NCI-H1105 treated with DMSO at 0.1 percent for 48 hours (cell line): ENCODE measurements at regions not wholly inside any gene's neighbourhood (a gene's known extent, or its start where the extent isn't known, plus 50 kb on each side); places are given as distances from the start of the nearest gene placed in this dataset.
"Not testable (repeated sequence)": the region's sequence is repeated elsewhere in the genome, so short reads cannot be mapped to it uniquely, and the experiment has no call there.

ENCODE experiments used
- DNase-seq: peaks from one replicate; lab custom pipeline; 2025; lab: John Stamatoyannopoulos, UW

- DNase-seq, result no peak
Observed at GRCh38 chr3:177249203-177249602, 51.9 kb upstream of the TBL1XR1 start.

- no peak for DNase-seq
Observed at GRCh38 chr3:177250151-177250550, 52.9 kb upstream of the TBL1XR1 start.

- DNase-seq, result no peak
Observed at GRCh38 chr3:177251755-177252154, 54.5 kb upstream of the TBL1XR1 start.

- no peak for DNase-seq
Observed at GRCh38 chr3:177257006-177257405, 59.7 kb upstream of the TBL1XR1 start.

GRCh38 chr3:177257625-177258024, 60.3 kb upstream of the TBL1XR1 start:
- DNase-seq, result no peak

- no peak for DNase-seq
Observed at GRCh38 chr3:177262396-177262795, 65.1 kb upstream of the TBL1XR1 start.

GRCh38 chr3:177263615-177264368, 66.5 kb upstream of the TBL1XR1 start:
- DNase-seq, result no peak

GRCh38 chr3:177271811-177272501, 74.7 kb upstream of the TBL1XR1 start:
- not testable (repeated sequence) for DNase-seq

- no peak for DNase-seq
Observed at GRCh38 chr3:177278016-177278415, 80.7 kb upstream of the TBL1XR1 start.

GRCh38 chr3:177279118-177279815, 82.0 kb upstream of the TBL1XR1 start:
- DNase-seq, result no peak

- DNase-seq, result no peak
Observed at GRCh38 chr3:177281292-177282118, 84.2 kb upstream of the TBL1XR1 start.

GRCh38 chr3:177282119-177282655, 84.9 kb upstream of the TBL1XR1 start:
- peak; percentile 100 for DNase-seq

GRCh38 chr3:177283983-177284382, 86.7 kb upstream of the TBL1XR1 start:
- peak; percentile 33 for DNase-seq

GRCh38 chr3:177284383-177284881, 87.2 kb upstream of the TBL1XR1 start:
- DNase-seq, result no peak

GRCh38 chr3:177286034-177286433, 88.8 kb upstream of the TBL1XR1 start:
- DNase-seq, result no peak

- no peak for DNase-seq
Observed at GRCh38 chr3:177287231-177287630, 89.9 kb upstream of the TBL1XR1 start.

- DNase-seq, result no peak
Observed at GRCh38 chr3:177290633-177291032, 93.4 kb upstream of the TBL1XR1 start.

GRCh38 chr3:177294221-177294620, 96.9 kb upstream of the TBL1XR1 start:
- no peak for DNase-seq

- DNase-seq, result no peak
Observed at GRCh38 chr3:177295116-177295515, 97.8 kb upstream of the TBL1XR1 start.

- no peak for DNase-seq
Observed at GRCh38 chr3:177299250-177299649, 102.0 kb upstream of the TBL1XR1 start.

GRCh38 chr3:177300039-177300833, 103.0 kb upstream of the TBL1XR1 start:
- DNase-seq, result no peak
